HEK293 (cell line): ENCODE measurements at regions not wholly inside any gene's neighbourhood (a gene's known extent, or its start where the extent isn't known, plus 50 kb on each side); places are given as distances from the start of the nearest gene placed in this dataset.

Experiments used
- CTCF ChIA-PET: fragments of 350-600 bp; formaldehyde crosslinking; extraction: SDS; loops from one replicate; lab custom pipeline; 2021; ENCODE audit warnings: antibody characterized with exemption; lab: Yijun Ruan, JAX
- POLR2A ChIA-PET: fragments of 300-600 bp; formaldehyde crosslinking; extraction: SDS; loops from one replicate; lab custom pipeline; 2020; ENCODE audit warnings: antibody characterized with exemption, inconsistent platforms; lab: Yijun Ruan, JAX
- H3K27ac ChIP-seq: fragments of 200-500 bp; sonication (Bioruptor generic); 2 replicates; pipeline ENCODE4 v1.5.1; 2014; ENCODE audit warnings: low read depth, low read length, control low read depth, inconsistent platforms; ENCODE audit errors: extremely low read depth
- H3K36me3 ChIP-seq, 2 experiments: fragments of 200-500 bp in 1 of 2; sonication (Bioruptor generic) in 1 of 2; 1 replicate in 1 of 2; 2 replicates in 1 of 2; pipeline ENCODE4 v1.5.1; 2014 to 2017; ENCODE audit warnings: inconsistent platforms in 2 of 2, low read length in 2 of 2; ENCODE audit not compliant: control insufficient read depth in 2 of 2, insufficient read depth in 1 of 2
- H3K4me1 ChIP-seq: fragments of 200-500 bp; sonication (Bioruptor generic); 2 replicates; pipeline ENCODE4 v1.5.1; 2014; ENCODE audit warnings: mild to moderate bottlenecking, low read length, inconsistent platforms; ENCODE audit not compliant: control insufficient read depth, insufficient read depth
- H3K4me3 ChIP-seq: 2 replicates; pipeline ENCODE4 v1.5.1; 2011; ENCODE audit warnings: low read depth, mild to moderate bottlenecking, control low read depth, low read length, moderate library complexity
- H3K9me3 ChIP-seq: fragments of 200-500 bp; sonication (Bioruptor generic); 2 replicates; pipeline ENCODE4 v1.5.1; 2014; ENCODE audit warnings: low read depth, low read length, inconsistent platforms; ENCODE audit not compliant: control insufficient read depth, insufficient read depth
- BCL11A ChIP-seq: fragments of 450-650 bp; formaldehyde crosslinking; IDR thresholded peaks from 2 replicates; pipeline ENCODE4 v1.5.1; 2016; ENCODE audit warnings: low read depth, missing biosample characterization, missing genetic modification characterization
- BCL11B ChIP-seq: fragments of 450-650 bp; formaldehyde crosslinking; IDR thresholded peaks from 2 replicates; pipeline ENCODE4 v1.5.1; 2016; ENCODE audit warnings: low read depth, missing biosample characterization, missing genetic modification characterization
- EGR2 ChIP-seq: fragments of 450-650 bp; formaldehyde crosslinking; IDR thresholded peaks from 2 replicates; pipeline ENCODE4 v1.5.1; 2016; ENCODE audit warnings: low read depth, missing biosample characterization, missing genetic modification characterization
- GLIS1 ChIP-seq: fragments of 450-650 bp; formaldehyde crosslinking; IDR thresholded peaks from 2 replicates; pipeline ENCODE4 v1.5.1; 2016; ENCODE audit warnings: missing biosample characterization, missing genetic modification characterization
- OSR2 ChIP-seq: fragments of 450-650 bp; formaldehyde crosslinking; IDR thresholded peaks from 2 replicates; pipeline ENCODE4 v1.5.1; 2016; ENCODE audit warnings: missing biosample characterization, missing genetic modification characterization
- OVOL3 ChIP-seq: fragments of 450-650 bp; formaldehyde crosslinking; IDR thresholded peaks from 2 replicates; pipeline ENCODE4 v1.5.1; 2016; ENCODE audit warnings: missing biosample characterization, missing genetic modification characterization
- PRDM1 ChIP-seq: fragments of 450-650 bp; formaldehyde crosslinking; IDR thresholded peaks from 2 replicates; pipeline ENCODE4; 2016; ENCODE audit warnings: missing biosample characterization, missing genetic modification characterization
- SCRT2 ChIP-seq: fragments of 450-650 bp; formaldehyde crosslinking; IDR thresholded peaks from 2 replicates; pipeline ENCODE4 v1.5.1; 2016; ENCODE audit warnings: missing biosample characterization, missing genetic modification characterization
- YY1 ChIP-seq: fragments of 450-650 bp; formaldehyde crosslinking; IDR thresholded peaks from 2 replicates; pipeline ENCODE4 v1.5.1; 2018; ENCODE audit warnings: missing biosample characterization, missing genetic modification characterization
- ZNF19 ChIP-seq: fragments of 450-650 bp; formaldehyde crosslinking; IDR thresholded peaks from 2 replicates; pipeline ENCODE4; 2016; ENCODE audit warnings: missing biosample characterization, missing genetic modification characterization, low read depth
- ZNF521 ChIP-seq: fragments of 450-650 bp; formaldehyde crosslinking; IDR thresholded peaks from 2 replicates; pipeline ENCODE4 v1.5.1; 2017; ENCODE audit warnings: missing biosample characterization, mild to moderate bottlenecking, missing genetic modification characterization
- ZNF548 ChIP-seq: fragments of 450-650 bp; formaldehyde crosslinking; IDR thresholded peaks from 2 replicates; pipeline ENCODE4 v1.5.1; 2016; ENCODE audit warnings: missing biosample characterization, missing genetic modification characterization
- ZNF571 ChIP-seq: fragments of 450-650 bp; formaldehyde crosslinking; IDR thresholded peaks from 2 replicates; pipeline ENCODE4 v1.5.0; 2017; ENCODE audit warnings: missing biosample characterization, missing genetic modification characterization
- ZNF624 ChIP-seq: fragments of 450-650 bp; formaldehyde crosslinking; IDR thresholded peaks from 2 replicates; pipeline ENCODE4 v1.5.1; 2017; ENCODE audit warnings: missing biosample characterization, missing genetic modification characterization
- ZNF654 ChIP-seq: fragments of 450-650 bp; formaldehyde crosslinking; IDR thresholded peaks from 2 replicates; pipeline ENCODE4 v1.5.1; 2016; ENCODE audit warnings: low read depth, missing biosample characterization, missing genetic modification characterization
- ZNF660 ChIP-seq: fragments of 450-650 bp; IDR thresholded peaks from 2 replicates; pipeline ENCODE4 v1.5.1; 2018; ENCODE audit warnings: missing biosample characterization, mild to moderate bottlenecking, missing genetic modification characterization
- ZNF664 ChIP-seq: fragments of 450-650 bp; formaldehyde crosslinking; IDR thresholded peaks from 2 replicates; pipeline ENCODE4 v1.5.1; 2016; ENCODE audit warnings: missing biosample characterization, missing genetic modification characterization
- ZNF768 ChIP-seq: fragments of 450-650 bp; formaldehyde crosslinking; IDR thresholded peaks from 2 replicates; pipeline ENCODE4 v1.5.1; 2018; ENCODE audit warnings: missing biosample characterization, mild to moderate bottlenecking, missing genetic modification characterization
- TF ChIP-seq, protein P1 (sequence below): fragments of 450-650 bp; formaldehyde crosslinking; IDR thresholded peaks from 2 replicates; pipeline ENCODE4 v1.5.0; 2017; ENCODE audit warnings: missing biosample characterization, missing genetic modification characterization, borderline replicate concordance
- TF ChIP-seq, protein P2 (sequence below): fragments of 450-650 bp; formaldehyde crosslinking; IDR thresholded peaks from 2 replicates; pipeline ENCODE4 v1.5.1; 2017; ENCODE audit warnings: missing biosample characterization, missing genetic modification characterization
- TF ChIP-seq, protein P3 (sequence below): fragments of 450-650 bp; formaldehyde crosslinking; IDR thresholded peaks from 2 replicates; pipeline ENCODE4 v1.5.1; 2016; ENCODE audit warnings: missing biosample characterization, missing genetic modification characterization

DNA sequence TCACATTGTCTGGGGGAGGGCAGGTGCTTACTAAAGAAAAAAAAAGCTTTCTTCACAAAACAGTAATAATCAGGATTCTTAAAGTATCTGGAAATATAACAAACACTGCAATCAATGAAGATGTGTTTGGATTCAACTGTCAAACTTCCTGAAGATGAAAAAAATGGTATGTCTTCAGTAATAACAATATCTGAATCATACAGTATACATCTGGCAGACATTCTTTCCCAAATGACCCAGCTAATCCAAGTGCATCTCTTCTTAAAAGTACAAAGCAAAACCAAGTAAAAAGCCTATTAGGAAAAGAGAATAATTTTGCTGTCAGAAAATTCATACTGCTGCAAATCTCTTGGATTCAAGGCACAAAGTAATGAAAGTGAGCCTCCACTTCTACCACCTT lies 145.0 kb upstream of the MCTP2 start:
- TF ChIP-seq, protein P1, sequence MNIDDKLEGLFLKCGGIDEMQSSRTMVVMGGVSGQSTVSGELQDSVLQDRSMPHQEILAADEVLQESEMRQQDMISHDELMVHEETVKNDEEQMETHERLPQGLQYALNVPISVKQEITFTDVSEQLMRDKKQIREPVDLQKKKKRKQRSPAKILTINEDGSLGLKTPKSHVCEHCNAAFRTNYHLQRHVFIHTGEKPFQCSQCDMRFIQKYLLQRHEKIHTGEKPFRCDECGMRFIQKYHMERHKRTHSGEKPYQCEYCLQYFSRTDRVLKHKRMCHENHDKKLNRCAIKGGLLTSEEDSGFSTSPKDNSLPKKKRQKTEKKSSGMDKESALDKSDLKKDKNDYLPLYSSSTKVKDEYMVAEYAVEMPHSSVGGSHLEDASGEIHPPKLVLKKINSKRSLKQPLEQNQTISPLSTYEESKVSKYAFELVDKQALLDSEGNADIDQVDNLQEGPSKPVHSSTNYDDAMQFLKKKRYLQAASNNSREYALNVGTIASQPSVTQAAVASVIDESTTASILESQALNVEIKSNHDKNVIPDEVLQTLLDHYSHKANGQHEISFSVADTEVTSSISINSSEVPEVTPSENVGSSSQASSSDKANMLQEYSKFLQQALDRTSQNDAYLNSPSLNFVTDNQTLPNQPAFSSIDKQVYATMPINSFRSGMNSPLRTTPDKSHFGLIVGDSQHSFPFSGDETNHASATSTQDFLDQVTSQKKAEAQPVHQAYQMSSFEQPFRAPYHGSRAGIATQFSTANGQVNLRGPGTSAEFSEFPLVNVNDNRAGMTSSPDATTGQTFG (tag by site-specific recombination), result no peak
- TF ChIP-seq BCL11B (tag by site-specific recombination), result no peak
- TF ChIP-seq PRDM1, result no peak
- TF ChIP-seq ZNF19, result no peak
- TF ChIP-seq, protein P2, sequence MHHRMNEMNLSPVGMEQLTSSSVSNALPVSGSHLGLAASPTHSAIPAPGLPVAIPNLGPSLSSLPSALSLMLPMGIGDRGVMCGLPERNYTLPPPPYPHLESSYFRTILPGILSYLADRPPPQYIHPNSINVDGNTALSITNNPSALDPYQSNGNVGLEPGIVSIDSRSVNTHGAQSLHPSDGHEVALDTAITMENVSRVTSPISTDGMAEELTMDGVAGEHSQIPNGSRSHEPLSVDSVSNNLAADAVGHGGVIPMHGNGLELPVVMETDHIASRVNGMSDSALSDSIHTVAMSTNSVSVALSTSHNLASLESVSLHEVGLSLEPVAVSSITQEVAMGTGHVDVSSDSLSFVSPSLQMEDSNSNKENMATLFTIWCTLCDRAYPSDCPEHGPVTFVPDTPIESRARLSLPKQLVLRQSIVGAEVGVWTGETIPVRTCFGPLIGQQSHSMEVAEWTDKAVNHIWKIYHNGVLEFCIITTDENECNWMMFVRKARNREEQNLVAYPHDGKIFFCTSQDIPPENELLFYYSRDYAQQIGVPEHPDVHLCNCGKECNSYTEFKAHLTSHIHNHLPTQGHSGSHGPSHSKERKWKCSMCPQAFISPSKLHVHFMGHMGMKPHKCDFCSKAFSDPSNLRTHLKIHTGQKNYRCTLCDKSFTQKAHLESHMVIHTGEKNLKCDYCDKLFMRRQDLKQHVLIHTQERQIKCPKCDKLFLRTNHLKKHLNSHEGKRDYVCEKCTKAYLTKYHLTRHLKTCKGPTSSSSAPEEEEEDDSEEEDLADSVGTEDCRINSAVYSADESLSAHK (tag by site-specific recombination), result no peak
- no peak for TF ChIP-seq ZNF548 (tag by site-specific recombination)
- TF ChIP-seq OSR2 (tag by site-specific recombination), result no peak
- no peak for TF ChIP-seq ZNF571 (tag by site-specific recombination)
- no peak for TF ChIP-seq BCL11A (tag by site-specific recombination)
- TF ChIP-seq ZNF624, result no peak
- TF ChIP-seq, all 188 proteins: peak for 0
- POLR2A ChIA-PET, result no interaction called here
- Histone ChIP-seq H3K9me3 (no peaks in the 10 kb centered on the region), H3K4me3 (no peak overlapping the region), H3K4me1 (peaks cover 8% of the 10 kb centered on the region), H3K36me3 (no peaks in the 10 kb centered on the region), H3K27ac (no peak overlapping the region)
- CTCF ChIA-PET, result interaction anchor here (1.2 to 2.2 kb wide), 2 partner anchors 13 to 34 kb away, joined by 3 to 12 read pairs; no protein-coding TSS in a partner anchor

DNA sequence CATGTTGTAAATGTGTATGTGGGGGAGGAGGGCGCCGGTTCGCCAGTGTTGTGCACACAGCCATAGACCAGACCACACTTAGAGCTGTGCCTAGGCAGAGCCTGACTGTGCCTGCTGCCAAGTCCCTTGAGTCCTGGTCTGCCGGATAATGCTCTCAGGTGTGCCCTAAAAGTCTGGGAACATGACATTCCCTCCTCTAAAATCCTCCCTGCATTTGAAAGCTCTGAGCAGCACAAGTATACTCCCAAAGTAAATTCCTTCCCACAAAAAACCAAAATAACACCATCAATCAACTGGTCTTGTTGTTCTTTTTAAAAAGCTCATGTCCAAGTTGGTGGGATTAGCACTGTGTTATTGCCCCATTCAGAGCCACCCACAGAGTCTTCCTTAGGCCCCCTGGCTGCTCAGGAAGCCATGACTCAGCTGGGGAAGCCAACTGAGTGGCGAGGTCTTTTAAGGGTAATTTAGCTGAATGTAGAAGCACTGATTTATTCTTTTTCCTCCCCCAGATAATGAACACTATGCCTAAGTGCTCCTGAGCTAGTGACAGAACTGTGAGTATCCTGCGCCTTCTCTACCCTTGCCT lies 147.8 kb upstream of the MCTP2 start:
- H3K4me3 ChIP-seq, result no peak overlapping the region
- H3K36me3 ChIP-seq, result no peaks in the 10 kb centered on the region
- no peak overlapping the region for H3K27ac ChIP-seq
- POLR2A ChIA-PET, result no interaction called here
- peaks cover 10% of the 10 kb centered on the region for H3K4me1 ChIP-seq
- TF ChIP-seq GLIS1 (tag by site-specific recombination) (peak; percentile 92), EGR2 (tag by site-specific recombination) (0 out of 2 replicates have a peak, but pooled peaks have one; percentile 5), ZNF521 (tag by site-specific recombination) (no peak), OVOL3 (tag by site-specific recombination) (no peak)
- H3K9me3 ChIP-seq, result no peaks in the 10 kb centered on the region
- CTCF ChIA-PET, result interaction anchor here (0.5 to 2.2 kb wide), 4 partner anchors 9 to 37 kb away, joined by 3 to 9 read pairs (median 4); no protein-coding TSS in a partner anchor

DNA sequence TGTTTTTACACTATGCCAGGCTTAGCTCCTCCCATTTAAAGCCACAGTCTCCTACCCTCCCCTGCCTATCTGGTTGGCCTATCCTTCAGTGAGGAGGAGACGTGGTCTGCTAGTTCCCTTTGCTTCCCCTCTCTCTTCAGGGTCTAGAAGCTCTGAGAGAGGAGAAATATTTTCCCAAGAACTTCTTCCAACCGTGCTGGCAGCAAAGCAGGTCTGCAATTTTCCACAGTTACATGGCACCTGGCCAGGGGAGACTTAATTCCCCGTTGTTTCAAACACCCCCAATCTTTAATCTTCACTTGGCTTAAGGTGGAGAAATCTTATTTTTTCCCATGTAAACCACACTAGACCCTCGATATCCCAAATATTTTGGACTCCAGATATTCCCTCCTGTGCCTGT lies 149.5 kb upstream of the MCTP2 start:
- TF ChIP-seq, protein P3, sequence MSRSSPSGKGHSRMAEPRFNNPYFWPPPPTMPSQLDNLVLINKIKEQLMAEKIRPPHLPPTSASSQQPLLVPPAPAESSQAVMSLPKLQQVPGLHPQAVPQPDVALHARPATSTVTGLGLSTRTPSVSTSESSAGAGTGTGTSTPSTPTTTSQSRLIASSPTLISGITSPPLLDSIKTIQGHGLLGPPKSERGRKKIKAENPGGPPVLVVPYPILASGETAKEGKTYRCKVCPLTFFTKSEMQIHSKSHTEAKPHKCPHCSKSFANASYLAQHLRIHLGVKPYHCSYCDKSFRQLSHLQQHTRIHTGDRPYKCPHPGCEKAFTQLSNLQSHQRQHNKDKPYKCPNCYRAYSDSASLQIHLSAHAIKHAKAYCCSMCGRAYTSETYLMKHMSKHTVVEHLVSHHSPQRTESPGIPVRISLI, result no peak
- TF ChIP-seq YY1 (no peak), ZNF768 (tag by site-specific recombination) (no peak), ZNF664 (tag by site-specific recombination) (no peak), SCRT2 (no peak), ZNF654 (no peak), ZNF660 (tag by site-specific recombination) (no peak)
- TF ChIP-seq, all 188 proteins: peak for 0
- Histone ChIP-seq H3K36me3 (no peaks in the 10 kb centered on the region), H3K4me1 (peaks cover 10% of the 10 kb centered on the region), H3K27ac (no peak overlapping the region), H3K9me3 (no peaks in the 10 kb centered on the region), H3K4me3 (no peak overlapping the region)
- CTCF ChIA-PET, result interaction anchor here (3.4 kb wide), 1 partner anchor 38 kb away, joined by 9 read pairs; no protein-coding TSS in a partner anchor
- POLR2A ChIA-PET, result no interaction called here
